ENCODE measurements at regions not wholly inside any gene's neighbourhood (a gene's known extent, or its start where the extent isn't known, plus 50 kb on each side); places are given as distances from the start of the nearest gene placed in this dataset.

GRCh38 chr6:82484737-82485626 is 121.4 kb downstream of the TPBG start:
- TF ChIP-seq CTCF (IDR thresholded peaks at IDR 0.05) (no peak), POLR2A (IDR thresholded peaks at IDR 0.05) (no peak)
